GM18868 (cell line): ENCODE measurements at regions not wholly inside any gene's neighbourhood (a gene's known extent, or its start where the extent isn't known, plus 50 kb on each side); places are given as distances from the start of the nearest gene placed in this dataset.

Experiments
- ATAC-seq: cut with Tn5 transposase; IDR thresholded peaks from one replicate; pipeline ENCODE4 v1.9.1; 2021; ENCODE audit warnings: mild to moderate bottlenecking, moderate library complexity; ENCODE audit not compliant: unreplicated experiment

DNA sequence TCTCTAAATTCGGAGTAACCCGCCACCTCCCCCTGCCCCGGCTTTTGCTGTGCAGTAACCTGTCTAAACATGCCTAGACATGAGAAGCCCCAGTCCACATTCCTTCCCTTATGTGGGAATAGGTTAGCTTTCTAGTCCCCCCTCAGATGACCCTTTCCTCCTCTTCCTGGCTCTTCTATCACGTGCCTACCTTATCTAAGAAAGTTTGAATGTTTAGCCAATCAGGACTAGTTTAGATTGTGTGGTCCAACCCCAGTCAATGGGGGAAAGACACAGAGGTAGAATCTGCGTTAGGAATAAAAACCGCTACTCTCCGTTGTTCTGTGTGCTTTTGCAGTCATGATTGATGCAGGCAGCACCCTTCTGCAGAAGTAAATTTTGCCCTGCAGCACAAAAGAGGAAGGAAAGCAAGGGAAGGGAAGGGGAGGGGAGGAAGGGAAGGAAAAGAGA is 69.0 kb upstream of the CD93 start:
- no peak for ATAC-seq

DNA sequence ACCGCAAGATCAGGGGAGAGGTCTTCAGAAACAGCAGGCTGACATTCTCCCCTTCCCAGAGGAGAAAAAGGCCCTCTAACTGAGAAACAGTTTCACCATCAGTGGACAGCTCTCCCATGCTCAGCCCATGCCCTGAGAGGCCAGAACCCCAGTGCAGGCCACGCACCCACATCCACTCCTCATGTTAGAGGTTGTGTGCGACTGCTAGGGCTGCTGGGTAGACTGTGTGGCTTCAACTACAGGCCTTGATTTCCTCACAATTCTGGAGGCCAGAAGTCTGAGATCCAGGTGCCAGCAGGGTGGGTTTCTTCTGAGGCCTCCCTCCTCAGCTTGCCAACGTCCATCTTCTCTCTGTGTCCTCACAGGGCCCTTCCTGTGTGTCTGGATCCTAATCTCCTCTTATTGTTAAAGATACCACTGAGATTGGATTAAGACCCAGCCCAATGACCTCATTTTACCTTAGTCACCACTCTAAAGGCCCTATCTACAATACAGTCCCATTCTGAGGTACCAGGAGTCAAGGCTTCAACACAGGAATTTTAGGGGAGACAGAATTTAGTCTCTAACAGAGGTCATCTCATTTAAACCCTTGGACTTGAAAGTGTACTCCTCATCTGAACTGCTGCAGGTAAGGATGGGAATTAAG is 67.7 kb upstream of the CD93 start:
- no peak for ATAC-seq

DNA sequence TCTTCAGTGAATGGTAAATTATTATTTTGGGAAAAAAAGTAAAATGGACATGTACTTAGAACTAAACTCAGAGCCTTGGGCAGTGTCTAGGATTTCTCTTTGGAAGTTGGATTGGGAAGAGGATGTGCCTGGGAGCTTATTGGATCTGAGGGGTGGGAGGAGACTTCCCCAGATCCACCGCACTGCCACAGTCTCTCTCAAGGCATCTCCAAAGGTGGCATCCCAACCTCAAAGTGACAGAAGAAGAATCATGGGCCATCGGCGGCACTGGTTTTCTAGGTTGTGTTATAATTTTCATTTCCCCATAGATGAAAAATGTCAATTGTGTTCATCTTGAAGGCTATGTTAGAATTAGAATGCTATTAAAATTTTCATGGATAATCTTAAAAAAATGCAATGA is 66.8 kb upstream of the CD93 start:
- ATAC-seq = no peak

DNA sequence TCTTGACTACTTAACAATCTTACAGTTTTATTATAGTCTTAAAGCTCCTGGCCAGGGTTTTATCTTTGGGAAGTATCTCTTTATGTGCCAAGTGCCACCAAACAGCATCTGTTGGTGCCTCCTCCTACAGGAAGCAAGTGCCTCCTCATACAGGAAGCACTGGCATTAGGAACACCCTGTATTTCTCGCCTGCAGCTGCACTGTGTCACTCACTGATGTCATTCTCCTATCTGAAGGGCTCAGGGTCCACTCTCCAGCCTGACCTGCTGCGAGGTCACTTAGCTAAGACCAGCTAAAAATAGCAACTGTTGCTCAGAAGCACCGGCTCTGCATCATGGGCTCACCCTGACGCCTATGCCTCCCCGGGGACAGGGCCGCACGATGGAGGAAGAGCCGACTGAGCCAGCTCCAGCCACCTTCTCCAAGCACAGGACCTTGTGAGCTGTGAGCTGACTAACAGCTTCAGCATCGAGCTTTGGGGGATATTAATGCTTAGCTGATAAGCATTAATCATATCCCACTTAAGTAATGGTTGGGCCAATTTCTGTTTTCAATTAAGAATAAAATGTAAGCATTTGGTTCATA is 66.3 kb upstream of the CD93 start:
- ATAC-seq = no peak

DNA sequence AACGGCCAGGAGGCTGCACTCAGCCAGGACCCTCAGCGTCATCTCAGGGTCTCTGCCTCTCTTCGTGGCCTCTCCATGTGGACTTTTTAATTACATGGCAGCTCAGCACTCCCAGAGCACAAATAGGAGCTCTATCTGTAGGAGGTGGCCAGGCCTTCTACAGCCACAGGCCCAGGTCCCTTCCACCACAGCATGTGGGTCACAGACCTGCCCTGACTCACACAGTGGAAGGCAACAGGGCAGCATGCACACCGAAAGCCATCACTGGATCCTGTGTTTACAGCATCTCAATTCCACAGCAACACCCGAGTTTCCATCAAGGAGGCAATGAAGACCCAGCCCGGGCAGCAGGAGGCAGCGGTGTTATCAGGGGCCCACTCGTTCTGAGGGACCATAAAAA is 65.8 kb upstream of the CD93 start:
- ATAC-seq = no peak

DNA sequence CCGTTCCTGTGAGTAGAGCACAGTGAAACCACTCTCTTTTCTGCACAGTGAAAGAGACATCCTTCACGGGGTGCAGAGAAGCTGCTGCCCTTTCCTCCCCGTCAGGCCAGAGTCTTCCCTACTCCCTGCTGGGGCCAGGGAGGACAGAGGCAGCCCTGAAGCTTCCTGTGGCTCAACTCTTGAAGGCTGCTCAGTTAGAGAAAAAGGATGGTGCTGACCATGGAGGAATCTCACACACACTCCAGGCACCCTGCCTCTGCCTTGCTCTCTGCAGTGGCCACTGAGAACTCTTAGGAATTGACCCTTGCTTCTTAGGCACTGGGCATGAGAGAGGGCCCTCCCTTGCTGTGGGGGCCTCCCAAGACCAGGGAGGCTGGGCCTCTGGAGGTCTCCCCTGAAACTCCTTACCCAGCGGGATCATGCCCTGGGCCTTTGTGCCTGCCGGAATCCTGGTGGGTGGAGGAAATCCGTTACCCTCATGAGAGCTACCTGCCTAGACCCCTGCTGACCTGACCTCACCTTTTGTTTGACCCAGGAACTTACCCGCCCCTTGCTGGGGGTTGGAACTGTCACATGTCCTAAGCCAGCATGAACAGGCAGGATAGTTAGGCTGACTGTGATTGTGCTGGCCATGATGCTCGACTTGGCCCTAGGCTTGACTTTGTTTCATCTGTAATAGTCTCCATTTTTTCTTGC is 65.0 kb upstream of the CD93 start:
- no peak for ATAC-seq

DNA sequence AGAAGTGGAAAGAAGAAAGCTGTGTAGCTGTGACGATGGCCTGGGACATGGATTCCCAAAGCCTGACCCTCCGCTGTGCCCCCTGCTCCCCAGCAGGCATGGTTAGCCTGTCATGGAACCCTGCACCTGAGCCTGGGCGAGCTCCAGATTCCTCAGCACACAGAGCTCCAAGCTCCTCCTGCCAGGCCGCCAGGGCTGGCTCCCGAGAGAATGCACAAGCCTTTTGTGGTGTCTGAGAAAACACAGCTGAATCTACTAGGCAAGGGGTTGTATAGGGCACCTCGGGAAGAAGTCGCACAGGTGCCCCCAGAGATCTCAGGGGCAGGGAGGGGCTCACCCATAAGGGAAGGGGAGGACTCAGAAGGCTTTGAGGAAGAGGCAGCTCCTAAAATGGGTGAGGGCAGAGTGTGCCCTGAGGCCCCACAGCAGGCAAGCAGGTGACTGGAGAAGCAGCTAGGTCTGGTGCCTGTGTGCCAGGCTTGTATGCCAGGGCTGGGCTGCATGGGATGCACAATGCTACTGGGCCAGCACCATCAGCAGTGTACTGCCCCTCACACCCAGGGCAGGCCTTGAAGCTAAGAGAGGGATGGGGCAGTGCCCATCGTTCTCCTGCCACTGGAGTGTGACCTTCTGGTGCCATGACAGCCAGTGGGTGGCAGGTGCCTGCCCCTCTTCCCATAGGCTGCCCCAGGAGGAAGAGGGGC is 64.3 kb upstream of the CD93 start:
- ATAC-seq = no peak

DNA sequence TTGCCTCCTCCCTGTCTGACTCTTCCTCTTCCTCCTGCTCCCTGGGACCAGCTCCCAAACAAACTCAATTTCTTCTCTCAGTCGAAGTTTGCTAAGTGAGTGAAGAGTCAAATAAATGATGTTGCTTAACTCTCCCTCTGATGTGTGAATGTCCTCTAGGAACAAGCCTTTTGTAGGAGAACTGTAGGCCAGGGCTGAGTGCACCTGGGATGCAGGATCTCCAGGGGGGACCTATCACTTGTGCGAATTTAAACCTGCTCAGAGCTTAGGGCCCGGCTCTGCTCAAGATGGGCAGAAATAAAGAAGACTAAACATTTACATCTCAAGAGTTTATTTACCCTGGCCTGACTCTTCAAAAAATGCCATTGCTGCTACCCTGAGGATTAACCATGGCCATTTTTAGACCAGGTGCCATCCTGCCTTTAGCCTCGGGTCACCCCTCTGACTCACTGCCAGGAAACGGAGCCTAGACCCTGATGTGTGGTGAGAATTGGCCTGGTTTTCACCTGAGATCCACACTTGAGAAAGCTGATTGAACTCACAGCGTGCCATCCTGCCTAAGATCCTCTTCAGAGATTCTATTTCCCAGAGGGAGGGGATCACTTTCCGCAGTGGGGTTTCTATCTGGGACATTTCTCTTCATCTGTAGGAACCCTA is 63.6 kb upstream of the CD93 start:
- no peak for ATAC-seq

DNA sequence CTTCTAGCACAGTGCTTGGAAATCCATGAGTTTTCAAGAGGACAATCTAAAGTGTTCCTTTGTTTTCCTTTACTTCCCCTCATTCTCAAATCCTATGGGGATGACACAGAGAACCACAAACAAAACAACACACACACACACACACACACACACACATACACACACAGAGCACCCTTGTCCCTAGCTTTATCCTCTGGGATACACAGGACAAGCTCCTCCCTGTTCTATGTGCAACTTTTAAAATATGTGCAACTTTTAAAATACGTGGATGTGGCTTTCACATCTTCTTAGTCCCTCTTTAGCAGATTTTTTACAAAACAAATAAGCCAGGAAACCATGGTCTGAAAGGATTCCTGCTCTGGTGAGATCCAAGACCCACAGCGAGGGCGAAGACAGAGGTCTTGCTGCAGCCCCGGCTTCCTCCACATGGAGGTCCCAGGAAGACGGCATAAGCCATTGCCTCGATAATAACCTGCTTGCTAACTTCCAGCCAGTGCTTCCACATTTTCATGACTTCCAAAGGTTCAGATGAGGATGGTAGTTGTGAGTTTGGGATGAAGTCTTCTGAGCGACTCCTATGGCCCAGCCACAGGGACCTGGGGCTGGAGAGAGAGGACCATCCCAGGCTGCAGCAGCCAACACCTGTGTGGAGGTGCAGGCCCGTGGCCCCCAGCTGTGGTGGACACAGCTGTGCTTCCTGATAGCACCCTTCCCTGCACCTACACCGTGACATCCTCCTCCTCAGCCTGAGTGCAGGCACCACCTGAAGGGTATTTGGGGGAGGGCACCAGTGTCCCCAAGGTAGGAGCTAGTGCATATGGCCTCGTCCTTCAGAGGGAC is 62.8 kb upstream of the CD93 start:
- ATAC-seq = no peak

DNA sequence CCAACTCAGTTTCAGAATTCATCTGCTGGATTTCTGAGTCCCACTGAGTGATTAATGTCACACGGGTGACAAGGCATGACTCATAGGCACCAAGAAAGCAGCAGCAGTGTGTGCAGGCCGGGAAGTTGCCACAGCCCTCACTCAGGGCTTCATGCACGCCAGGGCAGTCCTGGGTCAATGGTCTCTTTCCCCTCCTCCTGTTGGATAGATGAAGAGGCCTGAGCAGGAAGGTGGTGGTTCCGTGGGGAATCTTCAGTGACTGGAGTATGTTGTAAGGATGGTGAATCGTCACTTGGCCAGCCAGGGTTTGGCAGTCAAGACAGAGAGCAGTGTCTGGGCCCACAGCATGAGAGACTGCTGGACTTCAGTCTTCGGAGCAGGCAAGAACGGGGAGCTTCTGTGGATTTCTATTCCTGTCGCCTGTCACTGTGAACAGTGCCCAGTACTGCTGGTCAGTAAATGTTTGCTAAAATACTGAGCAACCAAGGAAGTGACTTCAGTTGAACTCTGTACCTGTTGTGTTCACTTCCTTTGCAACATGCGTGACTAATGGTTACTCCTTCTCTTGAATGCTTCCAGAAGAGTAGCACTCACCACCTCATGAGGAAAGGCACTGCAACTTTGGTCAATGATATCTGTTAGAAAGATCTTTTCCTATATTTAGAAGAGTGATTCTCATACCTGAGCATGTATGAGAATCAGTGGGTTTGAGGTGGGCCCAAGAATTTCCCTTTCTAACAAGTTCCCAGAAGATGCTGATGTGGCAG is 62.0 kb upstream of the CD93 start:
- peak; percentile 73 for ATAC-seq

DNA sequence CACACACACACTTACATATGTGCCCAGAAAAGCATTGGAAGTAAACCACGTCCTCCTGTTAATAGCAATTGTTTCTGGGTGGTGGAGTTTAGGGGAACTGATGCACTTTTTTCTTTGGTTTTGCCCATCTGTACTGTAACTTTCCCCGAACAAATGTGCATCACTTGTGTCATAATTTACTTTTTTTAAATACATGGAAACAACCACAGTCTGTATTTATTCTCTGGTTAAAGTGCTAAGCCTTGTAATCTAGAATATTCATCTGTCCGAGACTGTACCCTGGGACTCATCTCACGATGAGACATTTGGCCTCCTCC is 61.5 kb upstream of the CD93 start:
- no peak for ATAC-seq

DNA sequence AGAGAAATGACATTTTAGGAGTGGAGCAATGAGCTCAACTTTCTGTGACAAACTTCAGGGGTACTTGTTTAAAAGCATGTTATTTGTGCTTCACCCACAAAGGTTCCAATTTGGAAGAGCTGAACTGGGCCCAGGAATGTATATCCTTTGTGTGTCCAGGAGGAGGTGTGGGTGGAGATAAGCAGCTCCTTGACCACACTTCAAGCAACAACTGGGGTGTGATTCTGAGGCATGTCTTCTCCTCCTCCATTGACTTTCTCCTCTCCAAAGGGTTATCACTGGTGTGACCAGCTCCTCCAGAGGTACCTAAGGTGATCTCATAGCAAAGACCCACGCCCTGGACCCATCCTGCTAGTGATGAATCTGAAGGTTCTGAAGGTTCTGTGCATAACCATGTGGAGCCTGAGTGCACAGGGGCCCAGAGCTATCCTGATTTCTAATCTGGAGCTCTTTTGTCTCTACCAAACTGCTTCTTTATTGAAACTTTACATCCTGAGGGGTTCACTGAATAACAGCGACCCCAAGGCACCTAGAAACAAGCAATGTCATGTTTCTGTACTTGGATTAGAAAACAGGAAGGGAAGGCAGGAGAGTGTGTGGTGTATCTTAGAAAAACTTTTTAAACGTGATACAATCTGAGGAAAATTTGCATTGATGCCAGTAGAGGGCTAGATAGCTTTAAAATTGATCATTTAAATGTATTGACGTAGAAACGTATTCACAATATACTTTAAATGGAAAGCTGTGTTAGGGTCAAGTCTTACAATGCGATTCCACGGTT is 60.9 kb upstream of the CD93 start:
- ATAC-seq = no peak

DNA sequence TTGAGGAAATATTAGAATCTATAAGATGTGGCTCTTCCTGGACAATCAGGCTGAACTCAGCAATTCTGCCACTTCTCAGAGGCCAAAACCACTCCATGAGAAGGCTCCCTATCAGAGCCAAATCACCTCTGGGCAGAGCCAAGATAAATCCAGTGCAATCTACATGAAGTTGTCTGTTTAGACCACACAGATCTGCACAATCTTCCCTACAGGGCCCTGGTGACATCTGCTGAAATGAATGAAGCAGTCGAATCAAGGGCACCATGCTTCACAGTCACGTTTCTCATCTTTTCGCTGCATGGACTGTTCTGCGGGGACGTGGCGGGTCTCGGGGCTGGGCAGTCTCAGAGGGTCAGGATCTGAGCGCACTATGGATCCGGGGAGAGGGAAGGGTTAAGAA is 60.1 kb upstream of the CD93 start:
- no peak for ATAC-seq

DNA sequence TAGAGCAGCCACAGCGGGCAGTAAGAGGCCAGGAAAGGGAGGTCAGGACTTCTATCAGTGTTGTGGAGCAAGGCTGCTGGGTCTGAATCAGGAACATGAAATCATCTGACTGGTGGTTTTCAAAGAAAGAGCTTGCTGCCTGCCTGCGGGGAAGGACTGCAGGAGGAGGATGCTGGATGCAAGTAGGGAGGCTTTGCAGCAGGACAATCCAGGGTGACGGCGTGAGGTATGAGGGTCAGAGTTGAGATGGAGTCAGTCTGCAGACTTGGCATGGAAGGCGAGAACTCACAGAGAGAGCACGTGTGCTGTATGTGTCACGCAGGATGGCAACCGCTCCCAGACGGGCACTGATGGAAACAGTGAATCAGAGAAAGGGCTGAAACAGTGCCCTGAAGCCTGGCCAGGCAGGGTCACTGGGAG is 59.2 kb upstream of the CD93 start:
- no peak for ATAC-seq

DNA sequence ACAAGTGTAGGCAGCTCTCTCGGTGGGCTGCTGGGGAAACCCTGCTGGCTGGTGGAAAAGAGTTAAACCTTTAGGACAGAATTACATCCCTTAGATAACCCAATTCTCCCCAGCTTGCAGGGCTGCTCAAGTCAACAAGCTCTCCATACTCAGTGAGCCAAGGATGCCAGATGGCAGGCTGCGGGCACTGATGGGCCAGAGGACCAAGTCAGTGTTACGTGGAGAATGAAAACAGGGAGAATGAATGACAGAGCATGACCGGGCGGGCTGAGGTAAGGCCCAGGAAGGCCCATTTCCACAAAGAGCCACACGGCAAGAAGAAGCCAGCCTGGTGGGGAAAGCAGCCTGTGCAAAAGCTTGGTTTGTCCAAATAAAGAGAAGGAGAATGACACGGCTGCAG is 58.7 kb upstream of the CD93 start:
- ATAC-seq = no peak

DNA sequence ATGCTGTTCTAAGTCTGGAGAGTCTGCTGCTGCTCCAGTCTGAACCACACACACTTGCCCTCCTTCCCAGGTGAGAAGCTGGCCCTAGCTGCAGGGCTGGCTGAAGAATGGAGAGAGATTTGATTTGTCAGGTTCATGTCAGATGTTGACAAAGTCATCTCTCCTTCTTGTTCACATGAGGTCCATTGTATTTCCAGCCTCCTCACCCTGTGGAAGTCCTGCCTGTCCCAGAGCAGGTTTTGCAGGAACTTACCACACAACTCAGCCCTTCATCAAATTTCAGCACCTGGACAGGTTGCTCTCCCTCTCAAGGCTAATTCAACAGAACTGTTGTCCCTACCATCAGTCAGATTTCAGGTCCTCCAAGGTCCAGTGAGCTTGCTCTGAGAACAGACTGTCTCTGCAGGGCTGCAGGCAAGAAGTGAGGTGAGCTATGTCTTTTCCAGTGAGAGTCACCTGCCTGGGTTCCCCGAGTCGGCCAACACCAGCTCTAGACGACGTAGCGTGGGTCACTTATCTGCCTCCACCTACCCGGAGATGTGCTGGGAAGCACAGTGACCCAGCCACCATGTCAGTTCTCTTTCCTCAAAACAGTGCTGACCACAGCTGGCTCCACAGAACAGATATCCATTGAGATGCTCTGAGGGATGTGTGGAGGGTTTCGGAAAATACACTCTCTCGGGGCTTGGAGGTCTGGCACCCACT is 58.0 kb upstream of the CD93 start:
- ATAC-seq = no peak

DNA sequence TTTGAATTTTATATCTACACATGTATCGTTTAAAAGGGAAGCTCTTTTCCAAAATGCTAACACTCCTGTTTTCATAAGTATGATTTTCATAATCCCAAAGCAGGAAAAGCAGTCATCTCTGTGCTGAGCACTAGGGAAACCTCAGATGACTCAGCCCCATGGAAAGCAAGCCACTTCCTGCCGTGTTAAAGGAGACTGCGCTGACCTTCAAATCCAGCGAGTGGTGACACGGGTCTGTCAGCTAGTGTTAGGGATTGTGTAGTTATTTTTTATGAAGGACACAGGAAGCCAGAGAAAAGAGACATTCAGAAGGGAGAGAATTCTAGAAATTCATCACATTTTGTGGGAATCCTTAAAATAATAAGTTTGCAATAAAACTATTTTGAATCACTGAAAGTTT is 57.0 kb upstream of the CD93 start:
- no peak for ATAC-seq
